ENCODE measurements at regions not wholly inside any gene's neighbourhood (a gene's known extent, or its start where the extent isn't known, plus 50 kb on each side); places are given as distances from the start of the nearest gene placed in this dataset.

- TF ChIP-seq CTCF (IDR thresholded peaks at IDR 0.05; ENCODE audit: low read depth, low read length, poor library complexity, severe bottlenecking) (no peak), EZH2phosphoT487 (IDR thresholded peaks at IDR 0.05; ENCODE audit: borderline replicate concordance, low read length) (no peak)
These were observed 740.5 kb downstream of the BRD1 start for GRCh38 chr22:49087198-49087597.
